ENCODE measurements at regions not wholly inside any gene's neighbourhood (a gene's known extent, or its start where the extent isn't known, plus 50 kb on each side); places are given as distances from the start of the nearest gene placed in this dataset.

GRCh38 chr18:1229634-1230033 is 325.0 kb downstream of the ADCYAP1 start:
- ATAC-seq, result no peak
- TF ChIP-seq POLR2A (IDR thresholded peaks at IDR 0.05), result no peak
- TF ChIP-seq CTCF (IDR thresholded peaks at IDR 0.05), result no peak
- intact Hi-C loops (cut with DNase I), result no loop called here
- peaks cover 0 to 6% (median 0%) of the 10 kb centered on the region in 4 donors for H3K9me3 ChIP-seq
- H3K27me3 ChIP-seq, result no peaks in the 10 kb centered on the region
- no peaks in the 10 kb centered on the region for H3K36me3 ChIP-seq
- WGBS (ENCODE audit: insufficient coverage, low coverage, low lambda C conversion rate, missing lambda C conversion rate), result 65% methylated on average over 2 of the region's 2 CpGs
- H3K4me3 ChIP-seq, result no peak overlapping the region
- no peaks in the 10 kb centered on the region for H3K4me1 ChIP-seq
- no peak for DNase-seq
- H3K27ac ChIP-seq, result no peak overlapping the region

- H3K9me3 ChIP-seq, result peaks cover 0 to 6% (median 0%) of the 10 kb centered on the region in 4 donors
- no peak overlapping the region for H3K4me3 ChIP-seq
- H3K27me3 ChIP-seq, result no peaks in the 10 kb centered on the region
- no peak for TF ChIP-seq POLR2A (IDR thresholded peaks at IDR 0.05)
- no peak for TF ChIP-seq CTCF (IDR thresholded peaks at IDR 0.05)
- no peaks in the 10 kb centered on the region for H3K36me3 ChIP-seq
- intact Hi-C loops (cut with DNase I), result no loop called here
- no peaks in the 10 kb centered on the region for H3K4me1 ChIP-seq
- no peak overlapping the region for H3K27ac ChIP-seq
- DNase-seq (no peak), ATAC-seq (no peak)
These were observed 328.2 kb downstream of the ADCYAP1 start for GRCh38 chr18:1232867-1233266.

GRCh38 chr18:1240701-1241100 is 336.0 kb downstream of the ADCYAP1 start:
- no peak for DNase-seq
- no peak for ATAC-seq
- intact Hi-C loops (cut with DNase I), result no loop called here
- Histone ChIP-seq H3K27me3 (no peaks in the 10 kb centered on the region), H3K27ac (no peak overlapping the region), H3K4me3 (no peak overlapping the region), H3K9me3 (no peaks in the 10 kb centered on the region), H3K36me3 (no peaks in the 10 kb centered on the region), H3K4me1 (no peaks in the 10 kb centered on the region)
- TF ChIP-seq CTCF (IDR thresholded peaks at IDR 0.05), result no peak
- no peak for TF ChIP-seq POLR2A (IDR thresholded peaks at IDR 0.05)
- 62% methylated on average over 4 of the region's 4 CpGs for WGBS (ENCODE audit: insufficient coverage, low coverage, low lambda C conversion rate, missing lambda C conversion rate)

- WGBS (ENCODE audit: insufficient coverage, low coverage, low lambda C conversion rate, missing lambda C conversion rate), result 69% methylated on average over 3 of the region's 3 CpGs
- H3K4me1 ChIP-seq, result no peaks in the 10 kb centered on the region
- no peaks in the 10 kb centered on the region for H3K27me3 ChIP-seq
- H3K36me3 ChIP-seq, result no peaks in the 10 kb centered on the region
- intact Hi-C loops (cut with DNase I), result no loop called here
- ATAC-seq (no peak), DNase-seq (no peak)
- H3K27ac ChIP-seq, result no peak overlapping the region
- no peak for TF ChIP-seq POLR2A (IDR thresholded peaks at IDR 0.05)
- TF ChIP-seq CTCF (IDR thresholded peaks at IDR 0.05), result no peak
- no peaks in the 10 kb centered on the region for H3K9me3 ChIP-seq
- H3K4me3 ChIP-seq, result no peak overlapping the region
These were observed 339.9 kb downstream of the ADCYAP1 start for GRCh38 chr18:1244397-1245122.

- intact Hi-C loops (cut with DNase I), result no loop called here
- H3K4me3 ChIP-seq, result no peak overlapping the region
- WGBS (ENCODE audit: insufficient coverage, low coverage, low lambda C conversion rate, missing lambda C conversion rate), result 79% methylated on average over 9 of the region's 9 CpGs
- no peak for TF ChIP-seq POLR2A (IDR thresholded peaks at IDR 0.05)
- TF ChIP-seq CTCF (IDR thresholded peaks at IDR 0.05), result no peak
- no peaks in the 10 kb centered on the region for H3K9me3 ChIP-seq
- no peak for ATAC-seq
- H3K4me1 ChIP-seq, result no peaks in the 10 kb centered on the region
- H3K36me3 ChIP-seq, result no peaks in the 10 kb centered on the region
- DNase-seq, result no peak
- no peak overlapping the region for H3K27ac ChIP-seq
- H3K27me3 ChIP-seq, result no peaks in the 10 kb centered on the region
These were observed 342.2 kb downstream of the ADCYAP1 start for GRCh38 chr18:1246827-1247226.

Data from right lobe of liver (tissue), 6 donors.